GM19328 (cell line): ENCODE measurements at regions not wholly inside any gene's neighbourhood (a gene's known extent, or its start where the extent isn't known, plus 50 kb on each side); places are given as distances from the start of the nearest gene placed in this dataset.

Experiments
- ATAC-seq: cut with Tn5 transposase; IDR thresholded peaks from one replicate; pipeline ENCODE4 v1.9.1; 2021; ENCODE audit warnings: mild to moderate bottlenecking, moderate library complexity; ENCODE audit not compliant: unreplicated experiment

DNA sequence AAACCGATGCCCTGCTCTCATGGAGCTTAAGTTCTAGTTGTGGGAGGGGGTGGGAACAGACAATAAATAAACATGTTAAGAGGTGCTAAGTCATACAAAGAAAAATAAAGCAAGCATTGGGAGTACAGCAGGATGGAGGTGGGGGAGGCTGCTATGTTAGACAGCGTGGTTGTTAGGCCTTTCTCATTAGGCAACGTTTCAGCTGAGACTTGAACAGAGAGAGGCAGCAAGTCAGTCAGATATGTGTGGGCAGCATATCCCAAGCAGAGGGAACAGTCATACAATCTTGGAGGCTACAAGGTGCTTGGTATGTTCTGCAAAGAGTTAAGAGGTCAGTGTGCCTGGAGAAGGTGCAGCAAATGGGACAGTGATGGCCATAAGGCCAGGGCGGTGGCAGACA lies 97.7 kb upstream of the CCDC196 start:
- no peak for ATAC-seq

DNA sequence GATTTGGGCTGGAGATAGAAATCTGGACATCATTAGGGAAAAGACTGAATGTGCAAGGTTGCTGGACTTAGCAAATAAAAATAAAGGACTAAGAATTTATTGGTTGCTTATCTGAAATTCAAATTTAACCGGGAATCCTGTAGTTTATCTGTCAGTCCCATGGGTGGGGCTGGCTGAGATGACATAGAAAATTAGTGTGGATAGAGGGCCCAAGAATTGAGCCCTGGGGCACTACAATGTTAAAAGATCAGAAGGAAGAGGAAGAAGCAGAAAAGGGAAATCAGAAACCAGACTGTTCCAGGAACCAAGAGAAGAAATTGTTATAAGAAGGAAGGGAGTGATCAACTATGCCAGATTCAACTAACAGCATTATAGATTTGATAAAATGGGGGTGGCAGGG lies 96.7 kb upstream of the CCDC196 start:
- ATAC-seq, result no peak

- ATAC-seq, result no peak
These were observed 90.9 kb upstream of the CCDC196 start for GRCh38 chr14:66395300-66395699.

GRCh38 chr14:66396164-66396563 lies 90.0 kb upstream of the CCDC196 start:
- no peak for ATAC-seq

DNA sequence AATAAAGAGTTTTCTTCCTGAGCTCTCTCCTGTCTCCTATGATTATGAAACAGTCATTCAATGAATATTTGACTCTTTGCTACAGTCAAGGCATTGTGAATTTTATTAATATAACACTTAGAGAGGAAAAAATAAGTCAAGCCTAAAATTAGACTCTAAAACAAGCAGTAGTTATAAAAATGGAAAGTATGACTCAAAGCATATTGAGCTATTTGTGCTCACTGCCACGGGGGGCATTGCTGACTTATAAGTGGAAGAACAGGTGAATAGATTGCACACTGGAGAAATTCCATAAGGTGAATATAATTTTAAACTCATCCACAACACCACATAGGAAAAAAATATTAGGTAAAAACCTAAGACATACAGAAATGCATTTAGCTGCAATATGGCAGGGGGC lies 87.7 kb upstream of the CCDC196 start:
- ATAC-seq, result no peak

DNA sequence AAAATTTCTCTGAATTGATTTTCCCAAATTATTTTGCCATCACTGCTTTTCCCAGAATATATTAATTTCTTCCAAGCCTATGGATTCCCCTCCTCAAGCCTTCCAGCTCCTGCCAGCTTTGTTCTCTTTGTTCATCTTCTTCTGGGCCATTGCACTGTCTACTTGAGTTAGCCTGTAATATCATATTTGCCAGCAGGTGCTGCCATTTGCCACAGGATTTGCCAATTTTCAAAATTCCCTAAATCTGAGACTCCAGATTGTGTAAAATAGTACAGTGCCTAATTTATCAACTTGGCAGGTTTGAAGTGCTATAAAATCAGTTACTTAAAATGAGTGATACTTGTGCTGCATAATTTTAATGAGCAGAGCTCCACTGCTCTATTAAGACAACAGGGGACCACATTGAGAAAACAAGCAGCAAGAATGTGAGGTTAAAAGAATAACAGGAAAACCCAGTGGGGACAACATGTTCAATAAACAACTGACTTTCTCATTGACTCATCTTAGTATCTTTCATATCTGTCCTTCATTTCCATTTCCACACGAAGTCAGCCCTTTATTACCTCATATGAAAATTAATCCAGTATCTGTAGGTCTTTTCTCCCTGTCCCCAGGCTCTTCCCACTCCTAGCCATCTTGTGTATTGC lies 84.6 kb upstream of the CCDC196 start:
- ATAC-seq, result no peak

DNA sequence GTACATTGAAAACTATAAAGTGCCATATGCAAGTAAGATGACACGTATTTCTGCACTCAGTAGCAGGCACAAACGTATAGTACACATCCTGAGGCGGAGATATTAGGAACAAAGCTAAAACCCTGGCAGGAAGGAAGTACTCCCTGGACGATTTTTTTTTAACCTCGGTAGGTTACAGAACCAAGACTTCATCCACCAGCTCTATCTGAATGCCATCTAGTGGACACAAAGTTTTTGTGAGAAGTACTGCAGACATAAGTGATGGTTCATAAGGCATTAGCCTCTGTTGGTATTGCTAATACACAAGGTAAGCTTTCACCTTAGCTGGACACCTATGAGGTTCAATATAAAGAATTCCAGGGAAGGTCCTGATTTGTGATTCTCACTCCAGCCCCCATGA lies 83.0 kb upstream of the CCDC196 start:
- no peak for ATAC-seq

- ATAC-seq, result no peak
These were observed 82.1 kb upstream of the CCDC196 start for GRCh38 chr14:66404051-66404545.

DNA sequence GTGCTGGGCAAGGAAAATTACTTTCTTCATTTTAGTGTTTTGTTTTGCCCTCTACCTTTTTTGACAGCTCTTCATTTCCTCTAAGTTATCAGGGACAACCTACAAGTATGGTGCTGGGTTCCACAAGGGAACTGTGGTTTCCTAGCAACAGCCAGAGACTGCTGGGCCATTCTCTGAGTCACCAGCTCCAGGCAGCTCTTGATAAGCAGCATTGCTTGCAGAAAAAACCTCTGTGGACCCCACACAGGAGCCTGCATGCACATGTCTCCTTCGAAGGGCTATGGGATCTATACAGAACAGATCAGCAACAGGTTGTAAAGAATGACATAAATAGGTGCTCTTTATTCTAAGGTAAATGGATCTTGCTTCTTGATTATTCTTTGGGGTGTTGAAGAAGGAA lies 81.0 kb upstream of the CCDC196 start:
- no peak for ATAC-seq

DNA sequence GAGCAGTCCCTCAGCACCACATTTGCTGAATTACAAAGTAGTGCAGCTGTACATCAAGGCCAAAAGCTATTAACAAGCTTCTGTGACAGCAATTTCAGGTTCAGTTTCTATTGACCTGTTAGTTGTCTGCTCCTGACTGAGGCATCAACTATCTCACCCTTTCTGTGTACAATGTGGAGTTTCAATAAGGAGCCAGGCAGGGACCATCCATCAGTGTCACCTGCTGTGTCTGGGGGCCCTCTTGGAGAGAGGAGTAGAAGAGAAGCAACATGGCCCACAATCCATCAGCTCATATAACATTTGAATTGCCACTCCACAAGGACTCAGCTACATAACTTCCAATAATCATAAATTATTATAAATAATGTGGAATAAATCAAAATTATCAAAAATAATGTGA lies 72.3 kb upstream of the CCDC196 start:
- no peak for ATAC-seq

DNA sequence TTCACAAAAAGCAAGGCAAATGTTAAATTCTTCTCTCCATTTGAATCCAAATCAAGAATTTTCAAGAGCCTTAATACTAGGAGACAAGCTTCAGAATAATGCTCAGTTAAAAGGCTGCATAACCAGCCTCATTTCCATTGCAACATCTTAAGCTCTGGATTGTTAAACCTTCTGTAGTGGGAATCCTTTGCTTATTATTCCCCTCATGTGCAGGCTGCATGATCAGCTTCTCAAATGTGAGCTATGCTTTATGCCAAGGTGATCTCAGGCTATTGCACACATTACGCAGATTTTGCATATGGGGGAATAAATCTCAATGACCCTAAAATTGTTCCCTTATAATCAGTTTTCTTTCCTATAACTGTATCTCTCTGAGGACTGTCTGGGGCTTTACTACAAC lies 71.7 kb upstream of the CCDC196 start:
- ATAC-seq, result no peak

DNA sequence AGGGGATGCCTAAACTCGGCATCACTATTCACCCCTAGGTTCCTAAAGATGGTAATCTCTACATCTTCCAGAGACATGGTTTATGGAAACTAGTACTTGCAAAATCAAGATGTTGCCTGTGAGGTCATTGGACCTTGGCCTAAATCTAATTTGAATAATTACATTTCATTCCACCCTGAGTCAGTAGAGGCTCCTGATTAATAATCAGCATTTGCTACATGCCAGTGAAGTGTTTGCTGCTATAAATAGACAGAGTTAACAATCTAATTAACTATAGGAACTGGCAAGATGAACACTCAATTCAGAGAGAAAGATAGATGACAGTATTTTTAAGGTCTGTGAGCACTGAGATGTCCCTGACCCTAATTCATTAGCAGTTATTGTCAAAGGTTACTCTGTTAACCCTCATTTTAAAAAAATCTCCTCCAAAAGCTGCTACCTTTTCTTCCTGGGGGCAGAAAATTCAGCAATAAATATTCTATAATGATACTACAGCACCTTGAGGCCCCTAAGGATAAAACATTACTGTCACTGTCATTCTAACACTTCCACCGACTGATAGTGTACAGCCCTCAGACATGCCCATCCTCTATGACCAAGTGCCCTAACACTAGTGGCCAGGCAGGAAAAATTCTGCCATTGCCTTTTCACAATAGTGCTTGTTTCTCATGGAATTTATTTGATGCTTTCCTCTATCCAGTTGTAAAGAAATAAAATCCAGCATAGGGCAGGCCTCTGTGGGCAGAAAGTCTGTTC lies 65.7 kb upstream of the CCDC196 start:
- ATAC-seq, result no peak

DNA sequence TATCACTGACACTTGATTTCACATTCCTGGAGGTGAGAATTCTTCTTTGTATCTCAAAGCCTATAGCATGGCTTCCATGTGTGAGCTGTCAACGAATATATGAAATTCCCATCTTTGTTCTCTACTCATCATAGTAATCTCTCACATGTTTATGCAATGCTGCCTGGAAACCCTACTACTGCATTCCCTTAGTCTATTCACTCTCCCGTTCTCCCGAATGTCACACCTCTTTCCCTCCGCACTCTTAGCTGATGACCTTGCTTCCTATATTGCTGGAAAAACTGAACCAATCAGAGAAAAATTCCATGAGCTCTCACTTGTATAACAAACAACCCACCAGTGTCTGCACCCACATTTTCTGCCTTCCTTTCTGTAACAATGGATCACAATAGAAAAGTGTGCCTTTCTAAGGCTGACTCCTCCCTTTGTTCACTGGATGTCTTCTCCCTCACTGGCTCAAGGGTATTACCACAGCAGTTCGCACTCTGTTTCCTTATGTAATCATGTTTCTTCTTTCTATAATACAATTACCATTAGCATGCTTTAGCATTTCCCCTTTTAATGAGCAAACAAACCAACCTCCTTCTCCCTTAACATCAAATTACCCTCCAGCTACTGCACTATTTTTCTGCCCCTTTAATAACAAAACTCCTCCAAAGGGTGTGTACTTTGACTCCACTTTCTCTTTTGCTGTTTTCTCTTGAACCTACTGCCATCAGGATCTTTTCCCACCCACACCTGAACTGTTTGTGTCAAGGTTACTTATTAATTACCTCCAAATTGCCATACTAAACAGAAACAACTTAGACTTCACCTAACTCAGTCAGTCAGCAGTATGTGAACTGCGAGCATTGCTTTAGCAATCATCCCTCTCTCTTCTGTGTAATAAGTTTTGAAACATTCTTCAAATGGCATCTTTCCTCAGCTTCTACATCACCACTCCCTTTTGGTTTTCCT lies 63.9 kb upstream of the CCDC196 start:
- ATAC-seq, result no peak

- ATAC-seq, result no peak
These were observed 60.8 kb upstream of the CCDC196 start for GRCh38 chr14:66425402-66425801.

GRCh38 chr14:66426451-66426850 lies 59.7 kb upstream of the CCDC196 start:
- ATAC-seq, result no peak

GRCh38 chr14:66432334-66432733 lies 53.8 kb upstream of the CCDC196 start:
- no peak for ATAC-seq

GRCh38 chr14:66434464-66434863 lies 51.7 kb upstream of the CCDC196 start:
- no peak for ATAC-seq

- ATAC-seq, result no peak
These were observed 50.5 kb upstream of the CCDC196 start for GRCh38 chr14:66435683-66436082.
